ENCODE measurements at regions not wholly inside any gene's neighbourhood (a gene's known extent, or its start where the extent isn't known, plus 50 kb on each side); places are given as distances from the start of the nearest gene placed in this dataset. TPM values are rescaled to one million over a fixed set of nuclear protein-coding genes. Genes with fewer than 3 reads are reported as not detected.

DNA sequence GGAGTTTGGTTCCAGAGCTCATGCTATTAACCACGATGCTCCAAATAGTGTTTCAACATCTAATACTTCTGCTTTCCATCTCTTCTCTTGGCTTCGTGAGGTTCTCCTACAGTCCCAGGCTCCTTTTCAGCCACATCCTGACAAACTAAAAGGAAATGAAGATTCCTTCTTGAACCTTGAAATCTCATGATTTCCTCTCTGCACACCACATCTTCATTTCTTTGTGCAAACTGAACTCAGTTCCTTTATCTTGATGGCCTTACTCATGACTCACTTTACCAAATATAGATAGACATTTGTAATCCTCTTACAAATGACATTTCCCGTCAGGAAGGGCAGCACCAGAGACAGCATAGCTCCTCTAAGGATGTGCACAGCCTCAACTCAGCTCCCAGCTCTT lies 50.0 kb upstream of the ITGA4 start:
- ChIA-PET POLR2A (no interaction called here), CTCF (ENCODE audit: low intra/inter-chr PET ratio, low total read pairs) (no interaction called here)
- H3K27me3 ChIP-seq (ENCODE audit: control insufficient read depth in 1 of 2, insufficient read depth in 2 of 2, low read length in 2 of 2): no peaks in the 10 kb centered on the region
- H3K4me1 ChIP-seq (ENCODE audit: insufficient read depth, low read length): no peaks in the 10 kb centered on the region
- TF ChIP-seq HIC2 (CRISPR knock-in tag; IDR thresholded peaks at IDR 0.05; ENCODE audit: low read depth): no peak
- no peak for TF ChIP-seq NR0B2 (CRISPR knock-in tag; IDR thresholded peaks at IDR 0.05)
- no peak for TF ChIP-seq ZKSCAN1 (IDR thresholded peaks at IDR 0.05; ENCODE audit: low read length)
- no peak for TF ChIP-seq ARNT (IDR thresholded peaks at IDR 0.05)
- TF ChIP-seq DR1 (CRISPR knock-in tag; IDR thresholded peaks at IDR 0.05): no peak
- no peak for TF ChIP-seq SIN3A (IDR thresholded peaks at IDR 0.05; ENCODE audit: borderline replicate concordance, low read depth, low read length)
- TF ChIP-seq ZNF781 (CRISPR knock-in tag; IDR thresholded peaks at IDR 0.05; ENCODE audit: borderline replicate concordance, not compliant biosample characterization): no peak
- TF ChIP-seq ZBTB7B (CRISPR knock-in tag; IDR thresholded peaks at IDR 0.05): no peak
- TF ChIP-seq ZFP1 (CRISPR knock-in tag; IDR thresholded peaks at IDR 0.05): no peak
- TF ChIP-seq MXI1 (IDR thresholded peaks at IDR 0.05; ENCODE audit: borderline replicate concordance, low read depth, low read length): no peak
- TF ChIP-seq ZNF280B (CRISPR knock-in tag; IDR thresholded peaks at IDR 0.05; ENCODE audit: borderline replicate concordance): no peak
- no peak for TF ChIP-seq ZNF501 (CRISPR knock-in tag; IDR thresholded peaks at IDR 0.05)
- TF ChIP-seq ZNF713 (CRISPR knock-in tag; IDR thresholded peaks at IDR 0.05): no peak
- H3K9me3 ChIP-seq (ENCODE audit: low read length): no peaks in the 10 kb centered on the region
- ATAC-seq (no peak), DNase-seq (ENCODE audit: low spot score) (no peak), FAIRE-seq (no peak)
- WGBS (ENCODE audit: low lambda C conversion rate): 0% methylated on average over 3 of the region's 3 CpGs
- H3K27ac ChIP-seq (ENCODE audit: extremely low read length, insufficient read depth, low read length): no peak overlapping the region
- no peaks in the 10 kb centered on the region for H4K20me1 ChIP-seq (ENCODE audit: insufficient read depth, low read length)
- intact Hi-C loops (cut with micrococcal nuclease; ENCODE audit: unreplicated experiment): no loop called here
- H3K4me2 ChIP-seq (ENCODE audit: low read depth, low read length): no peak overlapping the region
- no TSS peak for BruUV-seq (replicated peaks)
- H3K36me3 ChIP-seq (replicated peaks in 1 of 2; ENCODE audit: control insufficient read depth in 1 of 2, insufficient read depth in 2 of 2, low read length in 2 of 2): no peaks in the 10 kb centered on the region
- H3K79me2 ChIP-seq (ENCODE audit: insufficient read depth, low read length): no peaks in the 10 kb centered on the region
- in situ Hi-C loops (cut with HindIII; ENCODE audit: extremely low pct_ligation_motif_present, low pct_unique_long_range_greater_than_20kb): no loop called here
- no peak overlapping the region for H3K9ac ChIP-seq (ENCODE audit: insufficient read depth, low read depth, low read length)
- H2AFZ ChIP-seq (ENCODE audit: low read length): no peak overlapping the region
- H3K4me3 ChIP-seq (replicated peaks in 1 of 3; ENCODE audit: insufficient read depth in 1 of 3, low read depth in 2 of 3, low read length in 3 of 3): no peak overlapping the region

Small RNAs in the stretch of these regions (microRNA-seq; reads per million reads assigned to microRNA genes)
- not detected for gene MIR4437

Small RNAs in the stretch of these regions (small RNA-seq; reads per million reads assigned to genes)
- 0 reads per million in 3 experiments for gene MIR4437 (ENCODE audit: insufficient read depth in 2 of 3, insufficient read length in 3 of 3, low read depth in 2 of 3, low replicate concordance in 1 of 3)

Data from HepG2 (cell line).